Endothelial cell of umbilical vein (primary cell): ENCODE measurements at regions not wholly inside any gene's neighbourhood (a gene's known extent, or its start where the extent isn't known, plus 50 kb on each side); places are given as distances from the start of the nearest gene placed in this dataset.

Experiments
- BruUV-seq: library from RNA; stranded (reverse); fragments of 400-500 nt; replicated peaks from 2 replicates; lab custom pipeline; 2021; lab: Mats Ljungman, UMichigan
- CTCF ChIA-PET: fragments of 300-600, 350-600 bp; sonication (Branson Sonifier 250); formaldehyde crosslinking; loops from one replicate; lab custom pipeline; 2021; ENCODE audit warnings: antibody characterized with exemption, inconsistent platforms; lab: Charles Lee
- POLR2A ChIA-PET: fragments of 300-600, 350-600 bp; sonication (Branson Sonifier 250); formaldehyde crosslinking; loops from one replicate; lab custom pipeline; 2021; ENCODE audit warnings: antibody characterized with exemption, inconsistent platforms; lab: Charles Lee
- DNase-seq: peaks from one replicate; pipeline ENCODE4 v3.0.0-alpha.2; 2011; ENCODE audit warnings: low read depth, low spot score
- FAIRE-seq: peaks from 2 replicates; lab custom pipeline; 2011; peaks lifted over from hg19 to GRCh38; lab: Jason Lieb, UNC
- H2AFZ ChIP-seq: 2 replicates; pipeline ENCODE4 v1.6.0; 2012; ENCODE audit warnings: low read depth, low read length, control low read depth, inconsistent platforms
- H3K27ac ChIP-seq: 2 replicates; pipeline ENCODE4 v1.5.1; 2011; ENCODE audit warnings: low read depth, mild to moderate bottlenecking, control low read depth, low read length, moderate library complexity; ENCODE audit not compliant: insufficient read depth
- H3K27me3 ChIP-seq, 2 experiments: 2 replicates each; pipeline versions ENCODE4 v1.6.0 to v1.6.1; 2011; ENCODE audit warnings: low read length in 2 of 2, mixed read lengths in 1 of 2; ENCODE audit not compliant: control insufficient read depth in 2 of 2, insufficient read depth in 2 of 2
- H3K36me3 ChIP-seq, 2 experiments: 2 replicates in 1 of 2; 3 replicates in 1 of 2; pipeline ENCODE4 v1.5.1; 2011; ENCODE audit warnings: low read length in 2 of 2, mild to moderate bottlenecking in 1 of 2, moderate library complexity in 1 of 2; ENCODE audit not compliant: control insufficient read depth in 2 of 2, insufficient read depth in 2 of 2; ENCODE audit errors: extremely low read depth in 1 of 2
- H3K4me1 ChIP-seq: 3 replicates; pipeline ENCODE4 v1.5.1; 2011; ENCODE audit warnings: mild to moderate bottlenecking, low read length; ENCODE audit not compliant: control insufficient read depth, insufficient read depth; ENCODE audit errors: extremely low read depth
- H3K4me2 ChIP-seq: 2 replicates; pipeline ENCODE4 v1.6.1; 2011; ENCODE audit warnings: low read length, control low read depth, mixed read lengths; ENCODE audit not compliant: insufficient read depth
- H3K4me3 ChIP-seq, 3 experiments: fragments of 200-600 bp in 1 of 3; sonication (generic), shearing (Covaris generic) in 1 of 3; replicated peaks in 1 of 3; 2 replicates each; pipeline ENCODE4 v1.5.1; 2011 to 2016; ENCODE audit warnings: control low read depth in 3 of 3, low read length in 3 of 3, mild to moderate bottlenecking in 2 of 3, inconsistent platforms in 1 of 3, low read depth in 1 of 3, moderate library complexity in 1 of 3; ENCODE audit not compliant: insufficient read depth in 1 of 3
- H3K79me2 ChIP-seq: 2 replicates; pipeline ENCODE4 v1.6.0; 2012; ENCODE audit warnings: low read length, inconsistent platforms; ENCODE audit not compliant: control insufficient read depth, insufficient read depth
- H3K9ac ChIP-seq: replicated peaks from 2 replicates; pipeline ENCODE3; 2011; ENCODE audit warnings: low read length, control low read depth; ENCODE audit not compliant: insufficient read depth; ENCODE audit errors: extremely low read depth
- H3K9me1 ChIP-seq: replicated peaks from 3 replicates; pipeline ENCODE4 v1.6.0; 2011; ENCODE audit warnings: mild to moderate bottlenecking, low read length; ENCODE audit not compliant: control insufficient read depth, insufficient read depth; ENCODE audit errors: extremely low read depth
- H3K9me3 ChIP-seq: replicated peaks from 2 replicates; pipeline ENCODE4 v1.5.1; 2012; ENCODE audit warnings: low read length, inconsistent platforms; ENCODE audit not compliant: control insufficient read depth, insufficient read depth
- H4K20me1 ChIP-seq: replicated peaks from 2 replicates; pipeline ENCODE3; 2011; ENCODE audit warnings: mild to moderate bottlenecking, low read length; ENCODE audit not compliant: control insufficient read depth, insufficient read depth; ENCODE audit errors: extremely low read depth
- EZH2 ChIP-seq: IDR thresholded peaks from 2 replicates; pipeline ENCODE4 v1.6.1; 2012; ENCODE audit warnings: borderline replicate concordance, low read depth, mild to moderate bottlenecking, moderate library complexity, low read length, inconsistent platforms; ENCODE audit not compliant: severe bottlenecking
- FOS ChIP-seq: IDR thresholded peaks from 2 replicates; pipeline ENCODE4 v1.6.1; 2011; ENCODE audit warnings: mild to moderate bottlenecking, low read length, moderate library complexity, borderline replicate concordance; ENCODE audit not compliant: insufficient read depth
- GATA2 ChIP-seq: IDR thresholded peaks from 2 replicates; pipeline ENCODE4 v1.7.0; 2011; ENCODE audit warnings: low read depth, mild to moderate bottlenecking, moderate library complexity, mixed read lengths, low read length; ENCODE audit not compliant: insufficient read length, insufficient read depth
- JUN ChIP-seq: IDR thresholded peaks from 2 replicates; pipeline ENCODE4 v1.6.1; 2011; ENCODE audit warnings: borderline replicate concordance, low read depth; ENCODE audit not compliant: insufficient read length, insufficient read depth
- MYC ChIP-seq: IDR thresholded peaks from one replicate; pipeline ENCODE4 v1.6.1; 2011; ENCODE audit warnings: mild to moderate bottlenecking, low read depth, low read length
- POLR2A ChIP-seq: IDR thresholded peaks from 2 replicates; pipeline ENCODE4 v1.6.1; 2012; ENCODE audit warnings: low read depth, mild to moderate bottlenecking, control low read depth, low read length
- POLR2AphosphoS5 ChIP-seq: IDR thresholded peaks from 2 replicates; pipeline ENCODE4 v1.6.1; 2012; ENCODE audit warnings: low read depth, mild to moderate bottlenecking, control low read depth, low read length, moderate library complexity; ENCODE audit not compliant: insufficient read depth
- dilution Hi-C: fragments of 300-500 bp; cut with MboI; formaldehyde crosslinking; loops from one replicate; pipeline ENCODE4 v1.15.0; 2019; ENCODE audit warnings: low sequenced_read_pairs; ENCODE audit not compliant: extremely low pct_ligation_motif_present
- intact Hi-C: fragments of 100-400 bp; cut with micrococcal nuclease; formaldehyde crosslinking; loops from one replicate; pipeline ENCODE4 v1.10.0; 2022
- TF ChIP-seq, protein P1 (sequence below): IDR thresholded peaks from 2 replicates; pipeline ENCODE4 v1.6.1; 2011; ENCODE audit not compliant: insufficient read depth, insufficient read length
- TF ChIP-seq, protein P2 (sequence below), 2 donors: IDR thresholded peaks; 1 replicate in 1 of 2; 2 replicates in 1 of 2; pipeline ENCODE4 v1.5.1; 2011; ENCODE audit warnings: low read length in 2 of 2, mild to moderate bottlenecking in 2 of 2, moderate library complexity in 2 of 2, control low read depth in 1 of 2, inconsistent platforms in 1 of 2, low read depth in 1 of 2; ENCODE audit not compliant: insufficient read depth in 1 of 2; ENCODE audit errors: extremely low read depth in 1 of 2

DNA sequence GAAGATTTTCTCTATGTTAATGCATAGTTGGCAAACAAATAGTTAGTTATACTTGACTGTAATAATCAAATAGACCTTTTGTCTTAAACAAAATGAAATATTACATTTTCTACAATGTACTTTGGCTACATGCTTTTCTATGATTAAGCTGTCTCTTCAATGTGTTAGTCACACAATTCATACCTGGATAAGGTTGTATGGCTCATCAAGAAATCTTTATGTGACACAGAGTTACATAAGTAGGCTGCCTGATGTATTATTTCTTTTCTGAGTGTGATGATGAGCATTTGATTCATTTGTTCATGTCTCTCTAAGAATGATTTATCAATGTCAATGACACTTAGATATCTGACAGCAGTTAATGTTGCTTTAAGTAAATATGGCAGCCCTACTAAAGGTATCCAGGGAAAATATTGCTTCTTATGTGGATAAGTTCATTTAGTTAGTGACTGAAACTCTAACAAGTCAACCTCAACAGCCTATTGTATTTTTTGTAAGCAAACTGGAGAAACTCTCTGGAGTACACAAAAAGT lies 157.4 kb upstream of the SOX2 start:
- H3K27ac ChIP-seq, result no peak overlapping the region
- H3K4me2 ChIP-seq, result no peak overlapping the region
- POLR2A ChIA-PET, result no interaction called here
- H3K9me3 ChIP-seq, result no peaks in the 10 kb centered on the region
- intact Hi-C loops, result no loop called here
- no peaks in the 10 kb centered on the region for H3K36me3 ChIP-seq
- no TSS peak for BruUV-seq
- CTCF ChIA-PET, result interaction anchor here (0.5 to 2.0 kb wide), 4 partner anchors 10 to 642 kb away, joined by 3 to 6 read pairs (median 4); partner anchors contain the start of gene FXR1
- no peaks in the 10 kb centered on the region for H4K20me1 ChIP-seq
- H3K9me1 ChIP-seq, result no peaks in the 10 kb centered on the region
- H3K9ac ChIP-seq, result no peak overlapping the region
- no peaks in the 10 kb centered on the region for H3K4me1 ChIP-seq
- no peaks in the 10 kb centered on the region for H3K79me2 ChIP-seq
- TF ChIP-seq POLR2A, result no peak
- no peak for TF ChIP-seq POLR2AphosphoS5
- TF ChIP-seq EZH2, result no peak
- TF ChIP-seq, protein P1, sequence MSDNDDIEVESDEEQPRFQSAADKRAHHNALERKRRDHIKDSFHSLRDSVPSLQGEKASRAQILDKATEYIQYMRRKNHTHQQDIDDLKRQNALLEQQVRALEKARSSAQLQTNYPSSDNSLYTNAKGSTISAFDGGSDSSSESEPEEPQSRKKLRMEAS, result no peak
- TF ChIP-seq, protein P2, sequence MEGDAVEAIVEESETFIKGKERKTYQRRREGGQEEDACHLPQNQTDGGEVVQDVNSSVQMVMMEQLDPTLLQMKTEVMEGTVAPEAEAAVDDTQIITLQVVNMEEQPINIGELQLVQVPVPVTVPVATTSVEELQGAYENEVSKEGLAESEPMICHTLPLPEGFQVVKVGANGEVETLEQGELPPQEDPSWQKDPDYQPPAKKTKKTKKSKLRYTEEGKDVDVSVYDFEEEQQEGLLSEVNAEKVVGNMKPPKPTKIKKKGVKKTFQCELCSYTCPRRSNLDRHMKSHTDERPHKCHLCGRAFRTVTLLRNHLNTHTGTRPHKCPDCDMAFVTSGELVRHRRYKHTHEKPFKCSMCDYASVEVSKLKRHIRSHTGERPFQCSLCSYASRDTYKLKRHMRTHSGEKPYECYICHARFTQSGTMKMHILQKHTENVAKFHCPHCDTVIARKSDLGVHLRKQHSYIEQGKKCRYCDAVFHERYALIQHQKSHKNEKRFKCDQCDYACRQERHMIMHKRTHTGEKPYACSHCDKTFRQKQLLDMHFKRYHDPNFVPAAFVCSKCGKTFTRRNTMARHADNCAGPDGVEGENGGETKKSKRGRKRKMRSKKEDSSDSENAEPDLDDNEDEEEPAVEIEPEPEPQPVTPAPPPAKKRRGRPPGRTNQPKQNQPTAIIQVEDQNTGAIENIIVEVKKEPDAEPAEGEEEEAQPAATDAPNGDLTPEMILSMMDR (IDR thresholded peaks at IDR 0.05; ENCODE audit: extremely low read depth in 1 of 2, insufficient read depth in 1 of 2, low read depth in 1 of 2, low read length in 2 of 2), result no peak
- TF ChIP-seq MYC, result no peak
- TF ChIP-seq JUN, result no peak
- no peak for TF ChIP-seq GATA2
- TF ChIP-seq FOS, result no peak
- FAIRE-seq (no peak), DNase-seq (no peak)
- dilution Hi-C loops, result no loop called here
- no peak overlapping the region for H3K4me3 ChIP-seq
- H3K27me3 ChIP-seq, result no peaks in the 10 kb centered on the region
- H2AFZ ChIP-seq, result no peak overlapping the region
